ENCODE measurements at regions not wholly inside any gene's neighbourhood (a gene's known extent, or its start where the extent isn't known, plus 50 kb on each side); places are given as distances from the start of the nearest gene placed in this dataset.
"Not testable (repeated sequence)": the region's sequence is repeated elsewhere in the genome, so short reads cannot be mapped to it uniquely, and the experiment has no call there.

GRCh38 chr14:55835985-55836384 lies 256.0 kb downstream of the KTN1 start:
- no peak overlapping the region for H3K4me2 ChIP-seq (ENCODE audit: low read length)
- H2AFZ ChIP-seq (ENCODE audit: low read depth, low read length) = no peak overlapping the region
- peaks cover 7% of the 10 kb centered on the region for H3K4me1 Mint-ChIP-seq (ENCODE audit: low read depth, unreplicated experiment)
- no peak overlapping the region for H3K27ac ChIP-seq (ENCODE audit: low read depth, low read length)
- H3K36me3 ChIP-seq (ENCODE audit: insufficient read depth, low read length) = no peaks in the 10 kb centered on the region
- H3K4me3 ChIP-seq (ENCODE audit: insufficient read depth, low read depth, low read length) = no peak overlapping the region
- no peaks in the 10 kb centered on the region for H3K9me3 ChIP-seq (ENCODE audit: insufficient read depth, low read depth, low read length)
- no peak overlapping the region for H3K27ac Mint-ChIP-seq (ENCODE audit: unreplicated experiment)
- H3K27me3 ChIP-seq (ENCODE audit: insufficient read depth, low read length) = peaks cover 2% of the 10 kb centered on the region
- H3K36me3 Mint-ChIP-seq (ENCODE audit: low read depth, unreplicated experiment) = no peaks in the 10 kb centered on the region
- no peaks in the 10 kb centered on the region for H4K20me1 ChIP-seq (ENCODE audit: insufficient read depth, low read length)
- H3K4me1 ChIP-seq (ENCODE audit: insufficient read depth, low read length) = no peaks in the 10 kb centered on the region
- no peak for TF ChIP-seq EZH2 (IDR thresholded peaks at IDR 0.05; ENCODE audit: insufficient read depth, low read length)
- TF ChIP-seq, protein P1, sequence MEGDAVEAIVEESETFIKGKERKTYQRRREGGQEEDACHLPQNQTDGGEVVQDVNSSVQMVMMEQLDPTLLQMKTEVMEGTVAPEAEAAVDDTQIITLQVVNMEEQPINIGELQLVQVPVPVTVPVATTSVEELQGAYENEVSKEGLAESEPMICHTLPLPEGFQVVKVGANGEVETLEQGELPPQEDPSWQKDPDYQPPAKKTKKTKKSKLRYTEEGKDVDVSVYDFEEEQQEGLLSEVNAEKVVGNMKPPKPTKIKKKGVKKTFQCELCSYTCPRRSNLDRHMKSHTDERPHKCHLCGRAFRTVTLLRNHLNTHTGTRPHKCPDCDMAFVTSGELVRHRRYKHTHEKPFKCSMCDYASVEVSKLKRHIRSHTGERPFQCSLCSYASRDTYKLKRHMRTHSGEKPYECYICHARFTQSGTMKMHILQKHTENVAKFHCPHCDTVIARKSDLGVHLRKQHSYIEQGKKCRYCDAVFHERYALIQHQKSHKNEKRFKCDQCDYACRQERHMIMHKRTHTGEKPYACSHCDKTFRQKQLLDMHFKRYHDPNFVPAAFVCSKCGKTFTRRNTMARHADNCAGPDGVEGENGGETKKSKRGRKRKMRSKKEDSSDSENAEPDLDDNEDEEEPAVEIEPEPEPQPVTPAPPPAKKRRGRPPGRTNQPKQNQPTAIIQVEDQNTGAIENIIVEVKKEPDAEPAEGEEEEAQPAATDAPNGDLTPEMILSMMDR (IDR thresholded peaks at IDR 0.05; ENCODE audit: insufficient read depth, low read depth, low read length) = no peak
- H3K27me3 Mint-ChIP-seq (ENCODE audit: low read depth, unreplicated experiment) = no peaks in the 10 kb centered on the region
- FAIRE-seq (no peak), DNase-seq (ENCODE audit: low read depth) (no peak)
- H3K4me3 Mint-ChIP-seq (ENCODE audit: unreplicated experiment) = no peak overlapping the region
- H3K9ac ChIP-seq (ENCODE audit: low read length) = no peak overlapping the region
- H3K79me2 ChIP-seq (ENCODE audit: insufficient read depth, low read length) = no peaks in the 10 kb centered on the region
- peaks cover 4% of the 10 kb centered on the region for H3K9me3 Mint-ChIP-seq (ENCODE audit: unreplicated experiment)

- H2AFZ ChIP-seq (ENCODE audit: low read depth, low read length) = no peak overlapping the region
Measured at GRCh38 chr14:55837467-55837866, 257.5 kb downstream of the KTN1 start.

DNA sequence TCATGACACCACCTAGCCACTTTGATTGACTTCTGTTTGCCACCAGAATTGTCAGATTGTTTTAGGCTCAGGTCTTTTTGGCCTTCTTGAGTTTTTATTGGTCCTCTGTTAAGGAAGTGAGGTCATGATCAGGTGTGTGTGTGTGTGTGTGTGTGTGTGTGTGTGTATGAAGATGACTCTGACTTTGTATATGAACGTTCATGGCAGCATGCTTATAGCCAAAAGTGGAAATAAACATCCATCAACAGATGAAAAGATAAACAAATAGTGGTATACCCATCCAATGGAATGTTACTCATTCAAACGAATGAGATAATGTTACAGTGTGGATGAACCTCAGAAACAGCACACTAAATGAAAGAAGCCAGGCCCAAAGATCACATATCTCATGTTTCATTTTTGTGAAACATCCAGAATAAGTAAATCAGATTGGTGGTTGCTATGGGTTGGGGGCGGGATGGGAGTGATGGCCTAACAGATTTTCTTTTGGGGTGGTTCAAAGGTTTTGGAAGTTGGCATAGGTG lies 258.6 kb downstream of the KTN1 start:
- Mint-ChIP-seq H3K4me1 (ENCODE audit: low read depth, unreplicated experiment) (peaks cover 4% of the 10 kb centered on the region), H3K27ac (ENCODE audit: unreplicated experiment) (no peak overlapping the region), H3K4me3 (ENCODE audit: unreplicated experiment) (no peak overlapping the region), H3K27me3 (ENCODE audit: low read depth, unreplicated experiment) (no peaks in the 10 kb centered on the region), H3K36me3 (ENCODE audit: low read depth, unreplicated experiment) (no peaks in the 10 kb centered on the region), H3K9me3 (ENCODE audit: unreplicated experiment) (peaks cover 4% of the 10 kb centered on the region)
- Histone ChIP-seq H4K20me1 (ENCODE audit: insufficient read depth, low read length) (no peaks in the 10 kb centered on the region), H3K36me3 (ENCODE audit: insufficient read depth, low read length) (no peaks in the 10 kb centered on the region), H3K4me2 (ENCODE audit: low read length) (no peak overlapping the region), H3K4me3 (ENCODE audit: insufficient read depth, low read depth, low read length) (no peak overlapping the region), H3K9ac (ENCODE audit: low read length) (no peak overlapping the region), H3K27me3 (ENCODE audit: insufficient read depth, low read length) (peaks cover 2% of the 10 kb centered on the region), H3K79me2 (ENCODE audit: insufficient read depth, low read length) (no peaks in the 10 kb centered on the region), H3K27ac (ENCODE audit: low read depth, low read length) (no peak overlapping the region), H3K4me1 (ENCODE audit: insufficient read depth, low read length) (no peaks in the 10 kb centered on the region), H2AFZ (ENCODE audit: low read depth, low read length) (no peak overlapping the region), H3K9me3 (ENCODE audit: insufficient read depth, low read depth, low read length) (no peaks in the 10 kb centered on the region)
- FAIRE-seq (no peak), DNase-seq (ENCODE audit: low read depth) (peak; percentile 21)
- TF ChIP-seq, protein P1 (IDR thresholded peaks at IDR 0.05; ENCODE audit: insufficient read depth, low read depth, low read length) = no peak
- TF ChIP-seq EZH2 (IDR thresholded peaks at IDR 0.05; ENCODE audit: insufficient read depth, low read length) = no peak

More at GRCh38 chr14:55837467-55837866, 257.5 kb downstream of the KTN1 start:
- FAIRE-seq (no peak), DNase-seq (ENCODE audit: low read depth) (no peak)
- no peaks in the 10 kb centered on the region for H3K36me3 Mint-ChIP-seq (ENCODE audit: low read depth, unreplicated experiment)
- H3K27ac Mint-ChIP-seq (ENCODE audit: unreplicated experiment) = no peak overlapping the region
- no peak overlapping the region for H3K4me2 ChIP-seq (ENCODE audit: low read length)
- no peak overlapping the region for H3K9ac ChIP-seq (ENCODE audit: low read length)
- TF ChIP-seq, protein P1 (IDR thresholded peaks at IDR 0.05; ENCODE audit: insufficient read depth, low read depth, low read length) = no peak
- TF ChIP-seq EZH2 (IDR thresholded peaks at IDR 0.05; ENCODE audit: insufficient read depth, low read length) = no peak
- no peaks in the 10 kb centered on the region for H3K9me3 ChIP-seq (ENCODE audit: insufficient read depth, low read depth, low read length)
- H3K79me2 ChIP-seq (ENCODE audit: insufficient read depth, low read length) = no peaks in the 10 kb centered on the region
- peaks cover 5% of the 10 kb centered on the region for H3K4me1 Mint-ChIP-seq (ENCODE audit: low read depth, unreplicated experiment)
- no peak overlapping the region for H3K4me3 Mint-ChIP-seq (ENCODE audit: unreplicated experiment)
- H3K27me3 ChIP-seq (ENCODE audit: insufficient read depth, low read length) = peaks cover 2% of the 10 kb centered on the region
- no peaks in the 10 kb centered on the region for H4K20me1 ChIP-seq (ENCODE audit: insufficient read depth, low read length)
- no peaks in the 10 kb centered on the region for H3K27me3 Mint-ChIP-seq (ENCODE audit: low read depth, unreplicated experiment)
- H3K4me1 ChIP-seq (ENCODE audit: insufficient read depth, low read length) = no peaks in the 10 kb centered on the region
- H3K27ac ChIP-seq (ENCODE audit: low read depth, low read length) = no peak overlapping the region
- no peaks in the 10 kb centered on the region for H3K36me3 ChIP-seq (ENCODE audit: insufficient read depth, low read length)
- no peak overlapping the region for H3K4me3 ChIP-seq (ENCODE audit: insufficient read depth, low read depth, low read length)
- H3K9me3 Mint-ChIP-seq (ENCODE audit: unreplicated experiment) = peaks cover 4% of the 10 kb centered on the region

DNA sequence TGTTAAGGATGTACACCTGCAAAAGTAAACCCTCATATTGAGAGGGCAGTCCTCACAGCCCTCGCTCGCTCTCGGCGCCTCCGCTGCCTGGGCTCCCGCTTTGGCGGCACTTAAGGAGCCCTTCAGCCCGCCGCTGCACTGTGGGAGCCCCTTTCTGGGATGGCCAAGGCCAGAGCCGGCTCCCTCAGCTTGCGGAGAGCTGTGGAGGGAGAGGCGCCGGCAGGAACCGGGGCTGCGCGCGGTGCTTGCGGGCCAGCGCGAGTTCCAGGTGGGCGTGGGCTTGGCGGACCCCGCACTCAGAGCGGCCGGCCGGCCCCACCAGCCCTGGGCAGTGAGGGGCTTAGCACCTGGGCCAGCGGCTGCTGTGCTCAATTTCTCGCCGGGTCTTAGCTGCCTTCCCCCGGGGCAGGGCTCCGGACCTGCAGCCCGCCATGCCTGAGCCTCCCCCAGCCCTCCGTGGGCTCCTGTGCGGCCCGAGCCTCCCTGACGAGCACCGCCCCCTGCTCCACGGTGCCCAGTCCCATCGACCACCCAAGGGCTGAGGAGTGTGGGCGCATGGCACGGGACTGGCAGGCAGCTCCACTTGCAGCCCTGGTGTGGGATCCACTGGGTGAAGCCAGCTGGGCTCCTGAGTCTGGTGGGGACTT lies 259.4 kb downstream of the KTN1 start:
- not testable (repeated sequence) for FAIRE-seq; H3K36me3 Mint-ChIP-seq (ENCODE audit: low read depth, unreplicated experiment); H3K27me3 Mint-ChIP-seq (ENCODE audit: low read depth, unreplicated experiment); H3K4me1 Mint-ChIP-seq (ENCODE audit: low read depth, unreplicated experiment); H4K20me1 ChIP-seq (ENCODE audit: insufficient read depth, low read length); H3K4me2 ChIP-seq (ENCODE audit: low read length); H3K4me1 ChIP-seq (ENCODE audit: insufficient read depth, low read length); H2AFZ ChIP-seq (ENCODE audit: low read depth, low read length); H3K27me3 ChIP-seq (ENCODE audit: insufficient read depth, low read length); H3K9me3 ChIP-seq (ENCODE audit: insufficient read depth, low read depth, low read length); H3K36me3 ChIP-seq (ENCODE audit: insufficient read depth, low read length); H3K4me3 Mint-ChIP-seq (ENCODE audit: unreplicated experiment); H3K27ac ChIP-seq (ENCODE audit: low read depth, low read length); H3K79me2 ChIP-seq (ENCODE audit: insufficient read depth, low read length); H3K9ac ChIP-seq (ENCODE audit: low read length); DNase-seq (ENCODE audit: low read depth); H3K4me3 ChIP-seq (ENCODE audit: insufficient read depth, low read depth, low read length); H3K27ac Mint-ChIP-seq (ENCODE audit: unreplicated experiment); H3K9me3 Mint-ChIP-seq (ENCODE audit: unreplicated experiment)
